ENCODE measurements at regions not wholly inside any gene's neighbourhood (a gene's known extent, or its start where the extent isn't known, plus 50 kb on each side); places are given as distances from the start of the nearest gene placed in this dataset.

DNA sequence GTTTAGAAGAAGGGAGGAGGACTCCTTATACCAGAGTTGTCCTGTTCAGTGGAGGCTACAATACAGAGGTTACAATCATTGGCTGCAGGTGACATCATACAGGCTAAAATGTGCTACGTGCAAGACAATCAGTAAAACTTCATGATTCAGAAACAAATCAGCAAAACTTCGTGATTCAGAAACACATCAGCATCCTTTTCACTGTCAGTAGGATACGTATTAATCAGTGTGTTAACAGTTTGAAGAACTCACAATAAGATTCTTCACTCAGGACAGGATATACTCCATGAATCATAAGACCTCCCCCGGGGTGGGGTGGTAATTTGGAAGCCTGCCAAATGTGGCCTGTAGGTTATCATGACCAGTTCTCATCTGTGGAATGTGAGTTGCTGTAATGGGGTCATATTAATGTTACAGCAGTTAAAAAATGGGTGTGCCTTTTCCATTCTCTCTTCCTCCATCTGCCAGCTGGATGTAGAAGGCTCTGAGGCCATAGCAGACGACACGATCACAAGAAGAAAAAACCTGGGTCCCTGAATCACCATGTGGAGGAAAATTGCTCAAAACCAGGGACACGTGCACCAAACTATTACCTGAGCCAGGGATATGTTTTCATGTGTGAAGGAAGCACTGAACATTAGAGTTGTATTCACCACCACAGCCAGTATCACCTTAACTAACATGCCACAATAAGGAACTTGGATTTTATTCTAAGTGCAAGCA lies 134.8 kb upstream of the CREB1 start:
- ATAC-seq (no peak), FAIRE-seq (no peak), DNase-seq (ENCODE audit: low read depth, low spot score) (no peak)
- no peaks in the 10 kb centered on the region for H3K4me1 ChIP-seq (ENCODE audit: control insufficient read depth, insufficient read depth, low read length)
- no peak overlapping the region for H3K9ac ChIP-seq (ENCODE audit: control insufficient read depth, insufficient read depth, low read length)
- ChIA-PET CTCF (no interaction called here), SMC1A (ENCODE audit: uncharacterized antibody, unreplicated experiment) (no interaction called here), POLR2A (no interaction called here), RAD21 (ENCODE audit: unreplicated experiment) (no interaction called here)
- H3K9me3 ChIP-seq (replicated peaks; ENCODE audit: control insufficient read depth, insufficient read depth, low read length) = no peaks in the 10 kb centered on the region
- BruUV-seq (replicated peaks) = no TSS peak
- no peaks in the 10 kb centered on the region for H4K20me1 ChIP-seq (ENCODE audit: control insufficient read depth, insufficient read depth)
- no peak overlapping the region for H3K27ac ChIP-seq (ENCODE audit: control insufficient read depth, insufficient read depth)
- H3K36me3 ChIP-seq (ENCODE audit: control insufficient read depth in 2 of 2, insufficient read depth in 2 of 2, low read length in 1 of 2) = no peaks in the 10 kb centered on the region
- WGBS (ENCODE audit: insufficient coverage, insufficient replicate concordance, low lambda C conversion rate, missing lambda C conversion rate) = 39% methylated on average over 7 of the region's 7 CpGs
- H3K4me2 ChIP-seq (ENCODE audit: control insufficient read depth, insufficient read depth) = no peak overlapping the region
- no peaks in the 10 kb centered on the region for H3K79me2 ChIP-seq (ENCODE audit: control insufficient read depth, insufficient read depth, low read length)
- H3K27me3 ChIP-seq (replicated peaks in 1 of 2; ENCODE audit: control insufficient read depth in 2 of 2, insufficient read depth in 2 of 2, low read length in 1 of 2) = no peaks in the 10 kb centered on the region; a peak in 1 of 4 replicates
- intact Hi-C loops (cut with micrococcal nuclease; ENCODE audit: unreplicated experiment) = no loop called here
- H2AFZ ChIP-seq (ENCODE audit: control insufficient read depth, low read depth, low read length) = no peak overlapping the region
- in situ Hi-C loops (cut with MboI) = no loop called here
- no peak overlapping the region for H3K4me3 ChIP-seq
- TF ChIP-seq BMI1 (IDR thresholded peaks at IDR 0.05; ENCODE audit: borderline replicate concordance) (no peak), EZH2 (IDR thresholded peaks at IDR 0.05; ENCODE audit: borderline replicate concordance, control insufficient read depth, low read depth, low read length) (no peak), SPI1 (IDR thresholded peaks at IDR 0.05; ENCODE audit: borderline replicate concordance, insufficient read depth, low read depth, low read length) (no peak), TARDBP (IDR thresholded peaks at IDR 0.05; ENCODE audit: borderline replicate concordance) (no peak), DPF2 (IDR thresholded peaks at IDR 0.05) (no peak), STAT3 (IDR thresholded peaks at IDR 0.05; ENCODE audit: low read depth, low read length) (no peak), SIN3A (IDR thresholded peaks at IDR 0.05; ENCODE audit: low read depth, low read length) (no peak), CREM (IDR thresholded peaks at IDR 0.05; ENCODE audit: low read depth) (no peak), E2F8 (IDR thresholded peaks at IDR 0.05; ENCODE audit: low read depth, partially characterized antibody) (no peak), MYC (IDR thresholded peaks at IDR 0.05; ENCODE audit: insufficient read depth, insufficient read length, insufficient replicate concordance, low read length, severe bottlenecking) (no peak), MEF2A (IDR thresholded peaks at IDR 0.05; ENCODE audit: insufficient read depth, low read depth, low read length) (no peak), WRNIP1 (IDR thresholded peaks at IDR 0.05; ENCODE audit: borderline replicate concordance, low read depth, low read length) (no peak), MTA3 (IDR thresholded peaks at IDR 0.05; ENCODE audit: borderline replicate concordance, low read length) (no peak), BACH1 (IDR thresholded peaks at IDR 0.05; ENCODE audit: borderline replicate concordance) (no peak), EED (IDR thresholded peaks at IDR 0.05; ENCODE audit: low read depth) (no peak), CHD2 (IDR thresholded peaks at IDR 0.05; ENCODE audit: borderline replicate concordance, low read depth, low read length) (no peak), NFXL1 (IDR thresholded peaks at IDR 0.05; ENCODE audit: borderline replicate concordance) (no peak)
- TF ChIP-seq, protein P1, sequence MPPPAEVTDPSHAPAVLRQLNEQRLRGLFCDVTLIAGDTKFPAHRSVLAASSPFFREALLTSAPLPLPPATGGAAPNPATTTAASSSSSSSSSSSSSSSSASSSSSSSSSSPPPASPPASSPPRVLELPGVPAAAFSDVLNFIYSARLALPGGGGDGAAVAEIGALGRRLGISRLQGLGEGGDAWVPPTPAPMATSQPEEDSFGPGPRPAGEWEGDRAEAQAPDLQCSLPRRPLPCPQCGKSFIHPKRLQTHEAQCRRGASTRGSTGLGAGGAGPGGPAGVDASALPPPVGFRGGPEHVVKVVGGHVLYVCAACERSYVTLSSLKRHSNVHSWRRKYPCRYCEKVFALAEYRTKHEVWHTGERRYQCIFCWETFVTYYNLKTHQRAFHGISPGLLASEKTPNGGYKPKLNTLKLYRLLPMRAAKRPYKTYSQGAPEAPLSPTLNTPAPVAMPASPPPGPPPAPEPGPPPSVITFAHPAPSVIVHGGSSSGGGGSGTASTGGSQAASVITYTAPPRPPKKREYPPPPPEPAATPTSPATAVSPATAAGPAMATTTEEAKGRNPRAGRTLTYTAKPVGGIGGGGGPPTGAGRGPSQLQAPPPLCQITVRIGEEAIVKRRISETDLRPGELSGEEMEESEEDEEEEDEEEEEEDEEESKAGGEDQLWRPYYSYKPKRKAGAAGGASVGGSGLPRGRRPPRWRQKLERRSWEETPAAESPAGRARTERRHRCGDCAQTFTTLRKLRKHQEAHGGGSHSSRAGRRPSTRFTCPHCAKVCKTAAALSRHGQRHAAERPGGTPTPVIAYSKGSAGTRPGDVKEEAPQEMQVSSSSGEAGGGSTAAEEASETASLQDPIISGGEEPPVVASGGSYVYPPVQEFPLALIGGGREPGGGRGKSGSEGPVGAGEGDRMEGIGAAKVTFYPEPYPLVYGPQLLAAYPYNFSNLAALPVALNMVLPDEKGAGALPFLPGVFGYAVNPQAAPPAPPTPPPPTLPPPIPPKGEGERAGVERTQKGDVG (CRISPR knock-in tag; IDR thresholded peaks at IDR 0.05) = no peak
- TF ChIP-seq, protein P2, sequence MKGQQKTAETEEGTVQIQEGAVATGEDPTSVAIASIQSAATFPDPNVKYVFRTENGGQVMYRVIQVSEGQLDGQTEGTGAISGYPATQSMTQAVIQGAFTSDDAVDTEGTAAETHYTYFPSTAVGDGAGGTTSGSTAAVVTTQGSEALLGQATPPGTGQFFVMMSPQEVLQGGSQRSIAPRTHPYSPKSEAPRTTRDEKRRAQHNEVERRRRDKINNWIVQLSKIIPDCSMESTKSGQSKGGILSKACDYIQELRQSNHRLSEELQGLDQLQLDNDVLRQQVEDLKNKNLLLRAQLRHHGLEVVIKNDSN (IDR thresholded peaks at IDR 0.05; ENCODE audit: borderline replicate concordance, extremely low read length, insufficient read depth, low read depth, low read length) = no peak

Data from GM12878 (cell line).